KG1 (cell line): ENCODE measurements at regions not wholly inside any gene's neighbourhood (a gene's known extent, or its start where the extent isn't known, plus 50 kb on each side); places are given as distances from the start of the nearest gene placed in this dataset.

Experiments
- DNase-seq: peaks from one replicate; lab custom pipeline; 2025; lab: John Stamatoyannopoulos, UW

DNA sequence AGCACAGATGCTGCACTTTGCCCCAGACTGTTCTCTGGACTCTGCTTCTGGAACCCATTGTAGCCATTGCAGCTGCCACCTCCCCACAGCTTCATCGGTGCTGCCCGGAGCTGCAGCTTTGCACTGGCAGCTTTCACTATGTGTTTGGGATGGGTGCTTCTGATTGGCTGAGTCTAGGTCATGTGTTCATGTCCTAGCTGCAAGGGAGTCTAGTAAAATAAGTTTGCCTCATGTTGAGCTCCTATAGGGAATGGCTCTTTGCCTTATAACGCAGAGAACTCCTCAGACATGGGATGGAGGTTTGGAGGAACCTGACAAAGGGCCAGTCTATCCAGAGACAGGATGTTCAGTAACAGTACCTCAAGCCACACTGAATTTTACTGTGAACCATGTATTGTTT lies 268.0 kb downstream of the BMP7 start:
- DNase-seq, result no peak

- no peak for DNase-seq
These were observed 265.9 kb downstream of the BMP7 start for GRCh38 chr20:57000441-57000968.

DNA sequence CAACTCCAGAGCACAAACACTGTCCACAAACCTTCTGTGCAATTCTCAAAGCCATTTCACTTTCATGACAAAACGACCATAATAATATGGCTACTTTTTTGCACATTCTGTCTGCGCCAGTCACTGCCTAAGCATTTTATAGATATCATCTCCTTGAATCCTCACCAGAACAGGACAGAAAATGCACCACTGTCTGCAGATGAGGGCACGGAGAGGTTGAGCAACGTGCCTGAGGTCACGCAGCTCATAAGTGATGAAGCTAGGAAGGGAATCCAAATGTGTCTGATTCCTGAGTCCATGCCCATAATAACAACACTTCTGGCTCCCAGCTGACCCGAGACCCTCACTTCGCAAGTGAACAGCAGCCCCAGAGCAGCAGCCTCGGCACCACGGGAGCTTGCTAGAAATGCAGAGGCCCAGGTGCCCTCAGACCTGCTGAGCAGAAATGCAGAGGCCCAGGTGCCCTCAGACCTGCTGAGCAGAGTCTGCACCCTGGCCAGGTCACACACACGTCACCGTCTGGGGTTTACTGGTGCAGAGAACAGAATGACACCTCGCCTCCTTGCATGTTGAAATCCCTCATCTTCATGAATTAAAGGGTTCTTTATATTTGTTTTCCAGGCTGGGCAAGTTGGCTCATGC lies 265.2 kb downstream of the BMP7 start:
- DNase-seq, result no peak

DNA sequence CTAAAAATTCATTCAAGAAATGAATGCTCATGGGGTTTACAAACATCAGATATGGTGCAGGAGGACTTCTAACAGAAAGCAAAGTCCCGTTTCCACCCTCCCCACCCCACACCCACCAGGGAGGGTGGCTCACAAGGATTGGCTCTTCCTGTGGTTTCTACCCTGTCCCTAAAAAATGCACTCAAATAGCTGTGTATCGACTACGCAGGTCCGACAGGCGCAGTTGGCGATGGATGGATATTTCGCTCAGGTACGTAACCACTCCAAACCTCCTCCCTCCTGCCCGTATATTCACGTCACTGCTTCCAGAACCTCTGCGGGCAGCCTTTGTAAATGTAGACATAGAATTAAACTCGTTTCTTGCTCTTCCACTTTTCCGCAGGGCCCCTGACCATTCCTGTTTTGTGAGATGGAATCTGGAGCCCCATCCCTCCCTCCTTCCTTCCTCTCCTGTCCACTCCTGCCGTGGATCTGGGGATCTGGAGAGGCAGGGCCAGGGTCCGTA lies 264.3 kb downstream of the BMP7 start:
- DNase-seq, result no peak

GRCh38 chr20:57003012-57003411 lies 263.4 kb downstream of the BMP7 start:
- DNase-seq, result no peak

DNA sequence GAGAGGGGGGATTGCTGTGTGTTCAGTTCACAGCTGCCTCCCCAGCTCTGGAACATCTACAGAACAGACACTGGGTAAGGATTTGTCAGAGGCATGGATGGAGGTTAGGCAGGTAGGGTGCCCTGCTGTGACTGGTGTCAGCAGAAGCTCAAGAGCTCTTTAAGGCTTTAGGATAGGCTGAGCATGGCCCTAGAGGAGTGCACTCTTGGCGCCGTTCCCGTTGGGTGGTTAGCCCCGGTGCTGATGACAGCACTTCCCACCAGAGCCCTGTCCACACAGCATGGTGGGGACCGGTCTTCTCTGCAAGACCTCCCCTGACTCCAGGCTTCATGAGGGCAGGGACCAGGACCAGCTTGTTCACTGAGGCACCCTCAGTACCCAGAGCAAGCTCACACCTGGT lies 262.0 kb downstream of the BMP7 start:
- no peak for DNase-seq

DNA sequence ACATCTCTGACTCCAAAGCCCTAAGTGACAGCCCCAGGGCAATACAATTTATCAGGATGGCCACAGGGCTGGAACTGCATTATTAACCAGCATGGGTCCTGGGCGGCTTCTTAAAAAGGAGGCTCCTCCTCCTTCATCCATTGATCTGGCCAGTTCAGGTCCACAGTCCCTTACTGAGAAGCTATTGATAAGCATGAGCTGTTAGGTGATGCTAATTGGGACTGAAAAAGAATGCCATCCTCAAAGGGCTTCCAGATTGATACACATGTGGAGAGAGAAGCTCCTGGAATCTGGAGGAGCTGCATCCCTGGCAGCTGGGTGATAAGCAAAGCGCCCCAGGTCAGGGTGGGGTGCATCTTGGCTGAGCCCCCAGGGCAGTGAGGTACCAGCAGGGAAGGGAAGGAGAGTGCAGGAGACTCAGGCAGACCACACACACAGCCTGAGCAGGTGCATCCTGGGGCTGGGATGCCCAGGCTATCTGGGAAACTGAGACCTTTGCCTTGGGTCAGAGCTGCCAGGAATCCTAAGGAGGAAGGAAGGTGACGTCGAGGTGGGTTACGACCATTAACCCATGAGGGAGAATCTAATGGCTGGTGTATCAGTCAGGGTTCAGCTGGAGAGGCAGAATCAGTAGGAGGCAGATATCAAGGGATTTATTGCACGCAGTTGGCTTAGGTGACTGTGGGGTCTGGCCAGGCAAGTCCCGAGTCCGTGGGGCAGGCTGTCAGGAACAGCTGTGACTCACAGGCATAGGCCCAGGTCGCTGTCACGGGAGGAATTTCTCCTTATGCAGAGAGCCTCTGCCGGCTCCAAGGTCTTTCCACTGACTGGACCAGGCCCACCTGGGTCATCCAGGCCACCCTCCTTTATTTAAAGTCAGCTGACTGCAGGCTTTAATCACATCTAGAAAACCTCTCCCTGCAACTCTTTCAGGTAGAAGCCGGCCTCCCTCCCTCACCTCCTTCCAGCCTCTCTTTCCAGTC lies 261.2 kb downstream of the BMP7 start:
- no peak for DNase-seq

DNA sequence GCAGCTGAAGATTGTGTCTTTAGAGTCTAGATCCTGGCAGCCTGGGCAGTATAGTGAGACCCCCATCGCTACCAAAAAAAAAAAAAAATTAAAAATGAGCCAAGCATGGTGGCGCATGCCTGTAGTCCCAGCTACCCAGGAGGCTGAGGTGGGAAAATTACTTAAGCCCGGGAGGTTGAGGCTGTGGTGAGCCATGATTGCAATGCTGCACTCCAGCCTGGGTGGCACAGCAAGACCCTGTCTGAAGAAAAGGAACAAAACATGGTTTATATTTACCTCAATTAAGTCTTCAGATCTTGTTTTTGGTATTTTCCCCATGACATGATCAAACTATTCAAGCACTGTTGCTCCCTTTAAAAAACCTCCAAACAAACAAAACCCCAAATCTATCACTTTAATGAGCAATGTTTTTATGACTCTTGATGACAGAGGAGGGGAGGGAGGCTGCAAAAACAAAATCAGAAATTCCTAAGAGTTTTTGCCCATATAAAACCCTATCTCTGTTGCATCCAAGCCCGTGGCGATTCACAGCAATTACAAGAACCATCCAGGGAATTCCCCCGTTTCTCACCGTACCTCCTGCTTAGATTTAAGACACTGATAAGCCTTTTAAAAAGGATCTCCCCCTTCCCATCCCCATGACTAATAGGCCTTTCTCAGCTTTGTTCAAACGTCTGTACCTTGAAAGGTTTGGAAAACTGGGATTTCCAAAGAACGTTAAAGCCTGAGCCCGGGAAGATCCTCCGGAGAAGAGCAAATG lies 259.9 kb downstream of the BMP7 start:
- no peak for DNase-seq

- DNase-seq, result no peak
These were observed 259.3 kb downstream of the BMP7 start for GRCh38 chr20:57007171-57007540.

GRCh38 chr20:57008217-57008616 lies 258.2 kb downstream of the BMP7 start:
- no peak for DNase-seq

- no peak for DNase-seq
These were observed 257.1 kb downstream of the BMP7 start for GRCh38 chr20:57009355-57009754.

DNA sequence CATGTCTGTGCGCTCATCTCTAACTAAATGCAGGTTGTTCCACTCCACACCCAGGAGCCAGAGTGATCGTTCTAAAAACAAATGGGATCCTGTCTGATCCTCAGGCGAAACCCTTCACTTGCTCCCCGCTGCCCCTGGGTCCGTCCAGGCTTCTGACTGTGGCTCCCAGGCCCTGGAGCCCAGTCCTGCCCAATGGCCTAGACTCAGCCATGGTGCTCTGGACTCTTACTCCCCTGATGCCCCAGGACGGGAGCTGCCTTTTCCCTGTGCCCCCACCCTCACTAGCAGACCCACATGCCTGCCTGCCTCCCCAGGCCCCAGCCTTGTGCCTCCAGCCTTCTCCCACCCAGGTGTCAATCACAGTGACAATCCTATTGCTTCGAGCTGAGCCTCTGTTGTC lies 256.7 kb downstream of the BMP7 start:
- no peak for DNase-seq

DNA sequence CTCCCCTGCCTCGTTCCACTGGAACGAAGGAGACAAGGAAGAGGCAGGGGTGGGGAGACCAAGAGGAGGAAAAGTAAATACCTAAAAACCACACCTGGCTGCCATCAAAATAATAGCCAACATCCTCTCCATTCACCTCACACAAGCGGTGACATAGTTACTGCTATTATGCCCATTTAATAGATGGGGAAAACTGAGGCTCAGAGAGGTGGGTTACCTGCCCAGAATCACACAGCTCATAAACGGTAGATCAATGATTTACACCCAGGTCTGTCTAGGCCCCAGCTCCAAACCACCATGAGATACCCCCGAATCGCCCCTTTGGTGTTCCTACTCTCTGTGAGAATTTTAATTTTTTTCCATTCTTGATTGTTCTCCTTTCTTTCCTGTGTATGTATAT lies 253.8 kb downstream of the BMP7 start:
- no peak for DNase-seq

DNA sequence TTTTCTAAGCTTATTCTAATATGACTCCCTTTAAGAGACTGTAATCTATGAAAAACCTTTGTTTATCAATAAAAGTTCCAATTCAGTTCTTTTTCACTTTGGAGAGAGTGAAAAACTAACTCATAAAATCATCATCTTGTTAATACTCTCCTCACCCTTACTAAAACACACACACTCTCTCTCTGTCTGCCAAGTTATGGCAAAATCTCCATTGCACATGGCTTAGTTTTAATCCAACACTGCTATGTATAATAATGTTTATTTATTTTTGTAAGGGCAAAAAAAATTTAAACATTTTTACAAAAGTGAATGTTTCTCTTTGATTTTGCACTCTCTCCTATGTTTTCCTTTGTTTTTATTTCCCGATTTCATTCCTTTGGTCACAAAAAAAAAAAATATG lies 253.2 kb downstream of the BMP7 start:
- DNase-seq, result no peak

GRCh38 chr20:57013741-57014140 lies 252.7 kb downstream of the BMP7 start:
- no peak for DNase-seq

DNA sequence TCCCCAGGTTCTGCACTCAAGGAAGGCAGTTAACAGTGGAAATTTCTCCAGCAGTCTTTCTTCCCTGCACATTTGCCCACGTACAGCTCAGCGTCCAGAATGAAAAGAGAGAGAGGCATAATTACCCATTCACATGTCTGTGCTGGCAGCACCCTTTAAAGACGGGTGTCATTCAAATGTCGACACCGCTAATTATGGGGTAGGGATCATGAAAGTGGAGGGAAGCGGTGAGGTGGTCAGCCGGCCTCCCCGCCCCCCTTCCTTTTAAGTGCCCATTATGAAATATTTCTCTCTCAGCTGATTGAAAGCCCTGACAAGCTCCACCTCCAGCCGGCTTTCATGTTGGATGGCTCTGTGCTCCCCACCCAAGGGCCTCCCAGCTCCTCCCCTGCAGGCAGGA lies 246.1 kb downstream of the BMP7 start:
- no peak for DNase-seq

DNA sequence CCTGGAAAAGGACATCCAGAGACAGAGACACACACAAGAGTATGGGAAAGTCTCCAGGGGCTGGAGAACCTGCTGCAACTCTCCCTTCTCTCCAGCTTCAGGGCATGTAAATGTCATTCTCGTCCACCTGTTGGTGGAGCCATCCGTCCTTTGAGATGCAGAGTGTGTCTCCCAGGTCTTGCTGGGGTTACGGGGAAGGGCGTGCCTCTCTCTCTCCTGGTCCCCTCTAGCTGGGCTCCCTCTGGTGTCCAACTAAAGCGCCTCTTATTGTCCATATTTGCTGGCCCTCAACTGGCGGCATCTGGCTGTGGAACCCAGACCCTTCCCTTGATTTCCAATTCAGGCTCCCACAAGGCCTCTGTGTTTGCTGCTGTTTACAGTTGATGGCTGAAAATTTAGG lies 244.1 kb downstream of the BMP7 start:
- DNase-seq, result no peak

DNA sequence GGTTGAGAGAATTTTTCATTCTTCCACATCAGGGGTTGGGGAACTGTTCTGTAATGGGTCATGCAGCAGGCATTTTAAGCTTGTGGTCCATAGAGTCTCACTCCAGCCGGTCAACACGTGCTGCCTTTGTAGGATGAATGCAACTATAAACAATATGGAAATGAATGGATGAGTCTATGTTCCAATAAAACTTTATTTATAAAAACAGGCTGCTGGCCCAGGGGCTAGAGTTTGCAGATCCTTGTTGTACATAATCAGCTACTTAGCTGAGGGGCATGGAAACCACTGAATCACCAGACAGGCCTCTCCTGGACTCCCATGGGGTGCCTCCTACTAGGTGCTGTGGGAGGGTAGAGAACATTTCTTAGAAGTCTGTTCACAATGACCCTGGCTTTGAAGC lies 243.4 kb downstream of the BMP7 start:
- no peak for DNase-seq

- no peak for DNase-seq
These were observed 242.4 kb downstream of the BMP7 start for GRCh38 chr20:57023997-57024396.

GRCh38 chr20:57024849-57025248 lies 241.6 kb downstream of the BMP7 start:
- DNase-seq, result no peak

DNA sequence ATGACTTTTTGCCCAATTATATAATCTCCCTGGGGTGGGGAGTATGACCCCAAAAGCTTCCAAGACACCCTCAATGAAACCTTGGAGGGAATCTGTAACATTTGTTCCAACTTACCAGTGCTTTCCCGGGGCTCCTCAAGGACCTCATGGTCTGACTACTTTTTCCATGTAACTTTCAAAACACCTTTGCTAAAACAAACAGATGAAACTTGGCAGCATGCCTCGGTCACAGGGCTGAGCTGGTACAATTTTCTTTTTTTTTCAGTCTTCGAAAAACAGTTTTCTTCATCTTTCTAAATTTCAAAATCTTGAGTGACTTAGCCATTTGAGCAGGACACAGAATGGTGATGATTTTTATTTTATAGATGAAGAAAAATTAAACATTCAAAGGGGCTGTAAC lies 241.2 kb downstream of the BMP7 start:
- DNase-seq, result no peak

GRCh38 chr20:57025666-57026224 lies 240.7 kb downstream of the BMP7 start:
- no peak for DNase-seq
